ENCODE measurements at regions not wholly inside any gene's neighbourhood (a gene's known extent, or its start where the extent isn't known, plus 50 kb on each side); places are given as distances from the start of the nearest gene placed in this dataset.

- H3K27me3 ChIP-seq: no peaks in the 10 kb centered on the region
- no peak overlapping the region for H3K4me3 ChIP-seq
- H3K4me1 ChIP-seq: no peaks in the 10 kb centered on the region
- no peak for DNase-seq
- H3K9me3 ChIP-seq: no peaks in the 10 kb centered on the region
- TF ChIP-seq CTCF (IDR thresholded peaks at IDR 0.05) (no peak), POLR2A (IDR thresholded peaks at IDR 0.05) (no peak)
- no peak overlapping the region for H3K27ac ChIP-seq
- H3K36me3 ChIP-seq: no peaks in the 10 kb centered on the region
Observed at GRCh38 chr5:31068287-31068686, 125.2 kb upstream of the CDH6 start.

- no peak for DNase-seq
- no peak overlapping the region for H3K4me3 ChIP-seq
- TF ChIP-seq CTCF (IDR thresholded peaks at IDR 0.05) (no peak), POLR2A (IDR thresholded peaks at IDR 0.05) (no peak)
Observed at GRCh38 chr5:31066655-31067328, 126.7 kb upstream of the CDH6 start.

GRCh38 chr5:31064215-31064614, 129.3 kb upstream of the CDH6 start:
- H3K27me3 ChIP-seq: no peaks in the 10 kb centered on the region
- no peak overlapping the region for H3K27ac ChIP-seq
- H3K4me1 ChIP-seq: no peaks in the 10 kb centered on the region
- DNase-seq: no peak
- no peak overlapping the region for H3K4me3 ChIP-seq
- TF ChIP-seq POLR2A (IDR thresholded peaks at IDR 0.05): no peak
- no peak for TF ChIP-seq CTCF (IDR thresholded peaks at IDR 0.05)
- H3K9me3 ChIP-seq: no peaks in the 10 kb centered on the region
- H3K36me3 ChIP-seq: no peaks in the 10 kb centered on the region

More at GRCh38 chr5:31066655-31067328, 126.7 kb upstream of the CDH6 start:
- Histone ChIP-seq H3K4me1 (no peaks in the 10 kb centered on the region), H3K27me3 (no peaks in the 10 kb centered on the region), H3K27ac (no peak overlapping the region), H3K36me3 (no peaks in the 10 kb centered on the region), H3K9me3 (no peaks in the 10 kb centered on the region)

- Histone ChIP-seq H3K27me3 (no peaks in the 10 kb centered on the region), H3K9me3 (no peaks in the 10 kb centered on the region), H3K4me3 (no peak overlapping the region), H3K4me1 (no peaks in the 10 kb centered on the region), H3K27ac (no peak overlapping the region), H3K36me3 (no peaks in the 10 kb centered on the region)
- DNase-seq: no peak
- TF ChIP-seq CTCF (IDR thresholded peaks at IDR 0.05): no peak
Observed at GRCh38 chr5:31062902-31063580, 130.4 kb upstream of the CDH6 start.

GRCh38 chr5:31059889-31060288, 133.6 kb upstream of the CDH6 start:
- H3K27ac ChIP-seq: no peak overlapping the region
- H3K4me1 ChIP-seq: no peaks in the 10 kb centered on the region
- TF ChIP-seq POLR2A (IDR thresholded peaks at IDR 0.05) (no peak), CTCF (IDR thresholded peaks at IDR 0.05) (no peak)
- H3K4me3 ChIP-seq: no peak overlapping the region
- peak in 1 of 3 donors; percentile 61 for DNase-seq
- H3K9me3 ChIP-seq: no peaks in the 10 kb centered on the region
- H3K27me3 ChIP-seq: no peaks in the 10 kb centered on the region
- no peaks in the 10 kb centered on the region for H3K36me3 ChIP-seq

Data from Peyer's patch (tissue), 4 donors.